ENCODE measurements at regions not wholly inside any gene's neighbourhood (a gene's known extent, or its start where the extent isn't known, plus 50 kb on each side); places are given as distances from the start of the nearest gene placed in this dataset.

DNA sequence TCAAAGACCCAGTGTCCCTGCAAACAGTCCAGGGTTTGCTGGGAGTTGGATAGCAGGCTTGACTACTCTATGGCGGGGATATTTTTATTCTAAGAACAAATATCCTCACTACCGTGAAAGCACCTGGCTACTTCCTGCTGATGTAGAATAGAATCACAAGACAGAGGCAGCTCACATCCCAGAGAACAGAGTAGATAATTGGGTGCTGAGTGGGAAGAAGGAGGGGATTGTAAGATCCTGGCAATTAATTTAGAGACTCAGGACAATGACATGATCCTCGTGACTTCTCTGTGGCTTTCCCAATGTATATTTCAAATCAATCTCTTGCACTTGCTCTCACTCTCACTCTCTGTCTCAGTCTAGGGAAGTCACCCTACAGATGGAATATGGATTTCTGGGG, 341.9 kb upstream of the DCC start:
- no peaks in the 10 kb centered on the region for H3K79me2 ChIP-seq (ENCODE audit: low read length)
- DNase-seq, result no peak
- H3K4me3 ChIP-seq (ENCODE audit: low read length), result no peak overlapping the region
- H3K36me3 ChIP-seq (replicated peaks; ENCODE audit: insufficient read depth, low read length), result no peaks in the 10 kb centered on the region
- no peak overlapping the region for H3K9ac ChIP-seq (ENCODE audit: low read length)
- H3K4me1 ChIP-seq (ENCODE audit: low read length), result 0 out of 2 replicates have a peak, but pooled peaks cover 7% of the 10 kb centered on the region
- no peaks in the 10 kb centered on the region for H3K9me2 ChIP-seq (replicated peaks; ENCODE audit: insufficient read depth, low read length)
- TF ChIP-seq EZH2phosphoT487 (IDR thresholded peaks at IDR 0.05; ENCODE audit: low read length) (no peak), EZH2 (optimal IDR thresholded peaks at IDR 0.05; ENCODE audit: low read depth, low read length) (no peak)
- TF ChIP-seq, protein P1, sequence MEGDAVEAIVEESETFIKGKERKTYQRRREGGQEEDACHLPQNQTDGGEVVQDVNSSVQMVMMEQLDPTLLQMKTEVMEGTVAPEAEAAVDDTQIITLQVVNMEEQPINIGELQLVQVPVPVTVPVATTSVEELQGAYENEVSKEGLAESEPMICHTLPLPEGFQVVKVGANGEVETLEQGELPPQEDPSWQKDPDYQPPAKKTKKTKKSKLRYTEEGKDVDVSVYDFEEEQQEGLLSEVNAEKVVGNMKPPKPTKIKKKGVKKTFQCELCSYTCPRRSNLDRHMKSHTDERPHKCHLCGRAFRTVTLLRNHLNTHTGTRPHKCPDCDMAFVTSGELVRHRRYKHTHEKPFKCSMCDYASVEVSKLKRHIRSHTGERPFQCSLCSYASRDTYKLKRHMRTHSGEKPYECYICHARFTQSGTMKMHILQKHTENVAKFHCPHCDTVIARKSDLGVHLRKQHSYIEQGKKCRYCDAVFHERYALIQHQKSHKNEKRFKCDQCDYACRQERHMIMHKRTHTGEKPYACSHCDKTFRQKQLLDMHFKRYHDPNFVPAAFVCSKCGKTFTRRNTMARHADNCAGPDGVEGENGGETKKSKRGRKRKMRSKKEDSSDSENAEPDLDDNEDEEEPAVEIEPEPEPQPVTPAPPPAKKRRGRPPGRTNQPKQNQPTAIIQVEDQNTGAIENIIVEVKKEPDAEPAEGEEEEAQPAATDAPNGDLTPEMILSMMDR (IDR thresholded peaks at IDR 0.05; ENCODE audit: low read length), result no peak
- H4K20me1 ChIP-seq (ENCODE audit: insufficient read depth, low read length), result no peaks in the 10 kb centered on the region
- no peak overlapping the region for H2AFZ ChIP-seq (ENCODE audit: low read length)
- H3K4me2 ChIP-seq (ENCODE audit: low read depth, low read length), result no peak overlapping the region
- no peak overlapping the region for H3K27ac ChIP-seq (ENCODE audit: low read length)
- H3K27me3 ChIP-seq (replicated peaks; ENCODE audit: insufficient read depth, low read length), result no peaks in the 10 kb centered on the region
- no peaks in the 10 kb centered on the region for H3K9me3 ChIP-seq (replicated peaks; ENCODE audit: insufficient read depth, low read length)
- H3F3A ChIP-seq (ENCODE audit: insufficient read depth, low read length), result no peaks in the 10 kb centered on the region

DNA sequence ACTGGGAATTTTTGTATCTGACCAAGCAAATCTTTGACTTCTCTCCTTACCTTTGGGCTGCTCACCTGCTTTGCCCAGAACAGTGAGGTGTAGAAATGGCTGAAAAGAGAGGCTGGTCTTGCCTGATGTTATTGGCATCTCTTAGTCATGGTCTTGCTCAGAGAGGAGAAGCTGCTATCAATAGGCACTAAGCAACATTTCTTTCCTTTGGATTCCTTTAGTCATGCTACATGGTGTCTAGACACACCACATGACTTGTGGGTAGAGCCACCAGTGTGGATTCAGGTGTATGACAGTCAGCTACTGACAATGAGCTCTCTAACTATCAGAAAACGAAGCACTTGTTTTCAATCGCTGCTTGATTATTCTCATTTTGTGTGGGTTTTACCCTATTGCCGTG, 341.3 kb upstream of the DCC start:
- Histone ChIP-seq H3F3A (ENCODE audit: insufficient read depth, low read length) (no peaks in the 10 kb centered on the region), H3K4me1 (ENCODE audit: low read length) (0 out of 2 replicates have a peak, but pooled peaks cover 7% of the 10 kb centered on the region), H3K4me2 (ENCODE audit: low read depth, low read length) (no peak overlapping the region), H3K27me3 (replicated peaks; ENCODE audit: insufficient read depth, low read length) (no peaks in the 10 kb centered on the region), H3K4me3 (ENCODE audit: low read length) (no peak overlapping the region), H2AFZ (ENCODE audit: low read length) (no peak overlapping the region), H3K27ac (ENCODE audit: low read length) (no peak overlapping the region), H3K9me2 (replicated peaks; ENCODE audit: insufficient read depth, low read length) (no peaks in the 10 kb centered on the region), H3K9ac (ENCODE audit: low read length) (no peak overlapping the region), H4K20me1 (ENCODE audit: insufficient read depth, low read length) (no peaks in the 10 kb centered on the region), H3K9me3 (replicated peaks; ENCODE audit: insufficient read depth, low read length) (no peaks in the 10 kb centered on the region), H3K79me2 (ENCODE audit: low read length) (no peaks in the 10 kb centered on the region), H3K36me3 (replicated peaks; ENCODE audit: insufficient read depth, low read length) (no peaks in the 10 kb centered on the region)
- DNase-seq, result no peak
- no peak for TF ChIP-seq EZH2 (optimal IDR thresholded peaks at IDR 0.05; ENCODE audit: low read depth, low read length)
- TF ChIP-seq EZH2phosphoT487 (IDR thresholded peaks at IDR 0.05; ENCODE audit: low read length), result no peak
- TF ChIP-seq, protein P1 (IDR thresholded peaks at IDR 0.05; ENCODE audit: low read length), result no peak

GRCh38 chr18:51999351-51999750, 340.6 kb upstream of the DCC start:
- Histone ChIP-seq H3K36me3 (replicated peaks; ENCODE audit: insufficient read depth, low read length) (no peaks in the 10 kb centered on the region), H2AFZ (ENCODE audit: low read length) (no peak overlapping the region), H3K27ac (ENCODE audit: low read length) (no peak overlapping the region), H3F3A (ENCODE audit: insufficient read depth, low read length) (no peaks in the 10 kb centered on the region), H3K4me2 (ENCODE audit: low read depth, low read length) (no peak overlapping the region), H3K9me3 (replicated peaks; ENCODE audit: insufficient read depth, low read length) (no peaks in the 10 kb centered on the region), H3K27me3 (replicated peaks; ENCODE audit: insufficient read depth, low read length) (no peaks in the 10 kb centered on the region), H3K9me2 (replicated peaks; ENCODE audit: insufficient read depth, low read length) (no peaks in the 10 kb centered on the region), H3K4me1 (ENCODE audit: low read length) (0 out of 2 replicates have a peak, but pooled peaks cover 7% of the 10 kb centered on the region), H4K20me1 (ENCODE audit: insufficient read depth, low read length) (no peaks in the 10 kb centered on the region), H3K79me2 (ENCODE audit: low read length) (no peaks in the 10 kb centered on the region), H3K9ac (ENCODE audit: low read length) (no peak overlapping the region), H3K4me3 (ENCODE audit: low read length) (no peak overlapping the region)
- DNase-seq, result no peak
- TF ChIP-seq EZH2 (optimal IDR thresholded peaks at IDR 0.05; ENCODE audit: low read depth, low read length), result no peak
- TF ChIP-seq EZH2phosphoT487 (IDR thresholded peaks at IDR 0.05; ENCODE audit: low read length), result no peak
- TF ChIP-seq, protein P1 (IDR thresholded peaks at IDR 0.05; ENCODE audit: low read length), result no peak
